22Rv1 (cell line): ENCODE measurements at regions not wholly inside any gene's neighbourhood (a gene's known extent, or its start where the extent isn't known, plus 50 kb on each side); places are given as distances from the start of the nearest gene placed in this dataset.
"Not testable (repeated sequence)": the region's sequence is repeated elsewhere in the genome, so short reads cannot be mapped to it uniquely, and the experiment has no call there.

ENCODE experiments used
- CTCF ChIP-seq: fragments of 450-650 bp; IDR thresholded peaks from 2 replicates; pipeline ENCODE4 v1.5.1; 2017; ENCODE audit warnings: mild to moderate bottlenecking
- ZFX ChIP-seq: fragments of 450-650 bp; IDR thresholded peaks from 2 replicates; pipeline ENCODE4 v1.6.1; 2017; ENCODE audit warnings: antibody characterized with exemption, borderline replicate concordance

DNA sequence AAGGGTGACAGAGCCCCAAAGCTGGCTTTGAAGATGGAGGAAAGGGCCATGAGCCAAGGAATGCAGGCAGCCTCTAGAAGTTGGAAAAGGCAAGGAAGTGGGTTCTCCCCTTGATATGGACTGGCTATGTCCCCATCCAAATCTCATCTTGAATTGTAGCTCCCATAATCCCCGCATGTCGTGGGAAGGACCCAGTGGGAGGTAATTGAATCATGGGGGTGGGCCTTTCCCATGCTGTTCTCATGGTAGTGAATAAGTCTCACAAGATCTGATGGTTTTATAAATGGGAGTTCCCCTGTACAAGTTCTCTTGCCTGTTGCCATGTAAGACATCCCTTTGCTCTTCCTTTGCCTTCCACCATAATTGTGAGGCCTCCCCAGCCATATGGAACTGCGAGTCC lies 65.0 kb upstream of the NANOS1 start:
- not testable (repeated sequence) for TF ChIP-seq CTCF, ZFX
